WI38 (cell line): ENCODE measurements at regions not wholly inside any gene's neighbourhood (a gene's known extent, or its start where the extent isn't known, plus 50 kb on each side); places are given as distances from the start of the nearest gene placed in this dataset.

ENCODE experiments used
- H3K4me3 ChIP-seq: 2 replicates; pipeline ENCODE4 v1.5.1; 2011; ENCODE audit warnings: low read depth, mild to moderate bottlenecking, control low read depth, low read length
- TF ChIP-seq, protein P1 (sequence below): IDR thresholded peaks from 2 replicates; pipeline ENCODE4 v1.5.1; 2012; ENCODE audit warnings: low read depth, mild to moderate bottlenecking, control low read depth, low read length

DNA sequence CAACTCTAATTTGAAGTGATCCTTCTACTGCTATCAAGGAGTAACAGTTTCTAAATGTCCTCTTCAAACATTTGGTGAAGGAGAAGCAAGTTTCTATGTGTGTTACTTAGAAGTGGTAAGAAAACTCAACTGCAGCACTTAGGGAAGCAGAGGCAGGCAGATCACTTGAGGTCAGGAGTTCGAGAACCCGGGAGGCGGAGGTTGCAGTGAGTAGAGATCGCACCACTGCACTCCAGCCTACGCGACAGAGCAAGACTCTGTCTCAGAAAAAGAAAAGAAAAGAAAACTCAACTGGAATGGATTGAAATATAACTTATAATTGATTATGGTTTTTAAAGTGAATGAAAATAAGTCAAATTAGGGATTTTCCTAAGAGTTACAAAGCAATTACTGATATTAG, 169.7 kb upstream of the ATP2B1 start:
- H3K4me3 ChIP-seq = no peak overlapping the region

DNA sequence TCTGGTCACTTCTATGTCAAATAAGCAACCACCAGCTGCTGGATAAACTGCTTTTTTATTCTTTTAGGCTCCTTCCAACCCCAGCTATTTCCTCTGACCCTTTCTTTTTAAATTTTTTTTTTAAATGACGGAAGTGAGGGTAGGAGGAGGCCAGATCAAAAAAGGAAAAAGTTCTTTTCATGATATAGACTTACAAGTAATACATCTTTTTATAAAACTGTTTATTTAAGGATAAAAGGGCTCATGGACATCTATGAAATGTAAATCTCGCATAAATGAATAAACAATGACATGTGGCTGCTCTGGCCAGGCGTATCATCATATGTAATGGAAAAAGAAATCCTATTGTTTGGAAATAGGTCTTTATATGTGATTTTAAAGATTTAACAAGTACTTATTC, 169.0 kb upstream of the ATP2B1 start:
- H3K4me3 ChIP-seq = no peak overlapping the region
- TF ChIP-seq, protein P1, sequence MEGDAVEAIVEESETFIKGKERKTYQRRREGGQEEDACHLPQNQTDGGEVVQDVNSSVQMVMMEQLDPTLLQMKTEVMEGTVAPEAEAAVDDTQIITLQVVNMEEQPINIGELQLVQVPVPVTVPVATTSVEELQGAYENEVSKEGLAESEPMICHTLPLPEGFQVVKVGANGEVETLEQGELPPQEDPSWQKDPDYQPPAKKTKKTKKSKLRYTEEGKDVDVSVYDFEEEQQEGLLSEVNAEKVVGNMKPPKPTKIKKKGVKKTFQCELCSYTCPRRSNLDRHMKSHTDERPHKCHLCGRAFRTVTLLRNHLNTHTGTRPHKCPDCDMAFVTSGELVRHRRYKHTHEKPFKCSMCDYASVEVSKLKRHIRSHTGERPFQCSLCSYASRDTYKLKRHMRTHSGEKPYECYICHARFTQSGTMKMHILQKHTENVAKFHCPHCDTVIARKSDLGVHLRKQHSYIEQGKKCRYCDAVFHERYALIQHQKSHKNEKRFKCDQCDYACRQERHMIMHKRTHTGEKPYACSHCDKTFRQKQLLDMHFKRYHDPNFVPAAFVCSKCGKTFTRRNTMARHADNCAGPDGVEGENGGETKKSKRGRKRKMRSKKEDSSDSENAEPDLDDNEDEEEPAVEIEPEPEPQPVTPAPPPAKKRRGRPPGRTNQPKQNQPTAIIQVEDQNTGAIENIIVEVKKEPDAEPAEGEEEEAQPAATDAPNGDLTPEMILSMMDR = no peak

More for the DNA sequence above, 169.7 kb upstream of the ATP2B1 start:
- TF ChIP-seq, protein P1 = no peak

DNA sequence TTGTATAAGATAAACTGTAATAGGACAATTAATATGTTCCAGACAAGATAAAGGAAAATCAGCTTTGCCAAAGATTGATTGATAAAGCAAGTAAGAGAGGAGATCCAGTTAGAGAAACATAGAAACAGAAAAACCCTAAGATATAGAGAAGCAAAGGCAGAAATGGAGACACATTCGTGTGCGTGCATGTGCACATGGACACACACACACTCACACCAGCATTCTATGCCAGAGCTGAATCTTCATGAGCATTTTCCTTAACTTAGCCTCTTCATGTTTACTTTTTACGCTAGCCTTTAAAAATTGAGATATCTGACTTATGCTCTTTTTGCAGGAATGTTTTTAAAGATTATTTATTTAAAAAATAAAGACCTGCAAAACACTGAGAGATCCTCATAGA, 168.5 kb upstream of the ATP2B1 start:
- TF ChIP-seq, protein P1 = no peak
- no peak overlapping the region for H3K4me3 ChIP-seq

DNA sequence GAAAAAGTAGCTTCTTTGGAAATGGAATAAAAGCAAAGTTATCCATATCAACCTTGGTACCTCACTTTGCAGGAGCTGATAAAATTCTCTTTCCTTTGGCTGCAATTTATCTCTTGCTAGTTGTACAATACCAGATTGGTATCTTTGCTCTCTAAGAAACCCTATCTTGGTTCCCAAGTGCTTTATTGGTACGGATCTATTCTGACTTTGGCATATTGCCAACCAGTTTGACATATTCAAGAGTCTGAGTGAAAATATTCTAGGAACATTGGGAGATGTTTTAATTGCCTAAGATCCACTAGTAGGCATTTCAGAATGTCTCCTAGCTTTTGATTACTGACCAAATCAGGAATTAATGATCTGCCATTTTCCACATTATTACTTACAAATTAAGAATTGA, 167.2 kb upstream of the ATP2B1 start:
- TF ChIP-seq, protein P1 = no peak
- H3K4me3 ChIP-seq = no peak overlapping the region

DNA sequence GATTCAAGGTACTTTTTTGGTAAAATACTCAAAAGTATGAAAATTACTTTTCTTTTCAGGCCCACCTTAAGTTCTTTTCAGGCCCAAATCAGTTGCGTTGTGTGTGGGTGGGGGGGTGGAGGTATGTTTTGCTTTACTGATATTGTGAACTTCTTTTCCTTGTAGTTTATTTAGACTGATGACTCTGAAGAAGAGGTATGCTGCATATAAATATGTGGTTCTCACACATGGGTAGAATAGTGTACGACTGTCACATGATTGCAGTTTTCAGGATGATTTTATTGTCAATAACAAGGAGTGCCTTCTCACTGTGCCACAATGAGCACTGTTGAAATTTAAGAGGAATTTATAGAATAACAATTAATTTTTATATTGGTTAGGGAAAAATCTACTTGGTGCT, 166.6 kb upstream of the ATP2B1 start:
- TF ChIP-seq, protein P1 = no peak
- no peak overlapping the region for H3K4me3 ChIP-seq

DNA sequence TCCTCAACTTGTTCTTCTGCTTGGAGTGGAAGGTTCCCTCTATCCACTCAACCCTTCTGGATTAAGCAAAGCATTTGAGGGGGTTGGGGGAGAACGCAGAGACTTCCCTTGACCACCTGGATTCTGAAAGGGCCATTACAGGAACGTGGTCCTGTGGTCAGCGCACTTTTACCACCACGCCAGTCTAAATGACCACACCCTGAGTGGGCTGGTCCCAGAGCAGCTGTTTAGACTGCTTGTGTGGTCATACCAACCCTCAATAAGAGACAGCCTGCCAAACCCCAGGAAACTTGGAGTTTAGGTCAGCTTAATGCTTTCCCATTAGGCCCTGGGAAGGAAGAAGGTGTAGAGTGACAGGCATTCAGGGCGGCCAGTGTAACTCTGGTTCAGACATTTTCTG, 165.5 kb upstream of the ATP2B1 start:
- TF ChIP-seq, protein P1 = no peak
- H3K4me3 ChIP-seq = no peak overlapping the region

DNA sequence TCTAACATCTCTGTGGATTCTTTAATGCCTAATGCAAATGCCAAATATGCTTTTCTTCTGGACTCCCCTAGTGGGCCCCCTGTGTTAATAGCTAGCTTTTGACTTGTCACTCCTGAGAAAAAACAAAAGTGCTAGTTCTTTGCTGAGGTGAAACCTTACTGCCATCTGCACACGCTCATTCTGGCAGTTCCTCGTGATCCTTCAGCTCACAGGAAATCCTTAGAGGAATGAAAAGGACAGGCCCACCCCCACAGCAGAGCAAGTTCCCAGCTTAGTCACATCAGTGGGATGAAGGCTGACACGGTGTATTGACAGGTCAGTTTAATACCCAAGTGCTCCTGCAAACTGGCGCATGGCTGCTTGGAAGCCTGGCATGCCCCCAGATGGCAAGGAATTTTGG, 165.1 kb upstream of the ATP2B1 start:
- TF ChIP-seq, protein P1 = no peak

More for the DNA sequence above, 165.1 kb upstream of the ATP2B1 start:
- no peak overlapping the region for H3K4me3 ChIP-seq
